HT-29 (cell line): ENCODE measurements at regions not wholly inside any gene's neighbourhood (a gene's known extent, or its start where the extent isn't known, plus 50 kb on each side); places are given as distances from the start of the nearest gene placed in this dataset.
"Not testable (repeated sequence)": the region's sequence is repeated elsewhere in the genome, so short reads cannot be mapped to it uniquely, and the experiment has no call there.

Source experiments
- DNase-seq: peaks from one replicate; pipeline ENCODE4 v3.0.0-alpha.2; 2015; ENCODE audit warnings: low spot score

- no peak for DNase-seq
Measured at GRCh38 chr3:182393830-182394367, 399.4 kb upstream of the ATP11B start.

- no peak for DNase-seq
Measured at GRCh38 chr3:182397164-182397563, 396.1 kb upstream of the ATP11B start.

- DNase-seq: no peak
Measured at GRCh38 chr3:182399978-182400737, 393.1 kb upstream of the ATP11B start.

GRCh38 chr3:182400838-182401237, 392.5 kb upstream of the ATP11B start:
- DNase-seq: no peak

GRCh38 chr3:182404031-182404430, 389.3 kb upstream of the ATP11B start:
- DNase-seq: no peak

GRCh38 chr3:182405759-182406158, 387.5 kb upstream of the ATP11B start:
- DNase-seq: no peak

- no peak for DNase-seq
Measured at GRCh38 chr3:182406786-182407185, 386.5 kb upstream of the ATP11B start.

GRCh38 chr3:182410051-182410450, 383.3 kb upstream of the ATP11B start:
- DNase-seq: no peak

GRCh38 chr3:182412066-182412465, 381.2 kb upstream of the ATP11B start:
- DNase-seq: peak; percentile 22

- DNase-seq: no peak
Measured at GRCh38 chr3:182413061-182413460, 380.2 kb upstream of the ATP11B start.

- DNase-seq: no peak
Measured at GRCh38 chr3:182413682-182414081, 379.6 kb upstream of the ATP11B start.

- DNase-seq: no peak
Measured at GRCh38 chr3:182414586-182414985, 378.7 kb upstream of the ATP11B start.

- no peak for DNase-seq
Measured at GRCh38 chr3:182420741-182421140, 372.6 kb upstream of the ATP11B start.

GRCh38 chr3:182424006-182424405, 369.3 kb upstream of the ATP11B start:
- DNase-seq: no peak

GRCh38 chr3:182425926-182426718, 367.2 kb upstream of the ATP11B start:
- not testable (repeated sequence) for DNase-seq

GRCh38 chr3:182431972-182432371, 361.3 kb upstream of the ATP11B start:
- not testable (repeated sequence) for DNase-seq

GRCh38 chr3:182435860-182436259, 357.4 kb upstream of the ATP11B start:
- DNase-seq: no peak

- DNase-seq: no peak
Measured at GRCh38 chr3:182436547-182436946, 356.8 kb upstream of the ATP11B start.

GRCh38 chr3:182438398-182438797, 354.9 kb upstream of the ATP11B start:
- DNase-seq: no peak

- no peak for DNase-seq
Measured at GRCh38 chr3:182440101-182440500, 353.2 kb upstream of the ATP11B start.

GRCh38 chr3:182445576-182445975, 347.7 kb upstream of the ATP11B start:
- DNase-seq: no peak

GRCh38 chr3:182450942-182451787, 342.1 kb upstream of the ATP11B start:
- DNase-seq: no peak
